ENCODE measurements at regions not wholly inside any gene's neighbourhood (a gene's known extent, or its start where the extent isn't known, plus 50 kb on each side); places are given as distances from the start of the nearest gene placed in this dataset.

DNA sequence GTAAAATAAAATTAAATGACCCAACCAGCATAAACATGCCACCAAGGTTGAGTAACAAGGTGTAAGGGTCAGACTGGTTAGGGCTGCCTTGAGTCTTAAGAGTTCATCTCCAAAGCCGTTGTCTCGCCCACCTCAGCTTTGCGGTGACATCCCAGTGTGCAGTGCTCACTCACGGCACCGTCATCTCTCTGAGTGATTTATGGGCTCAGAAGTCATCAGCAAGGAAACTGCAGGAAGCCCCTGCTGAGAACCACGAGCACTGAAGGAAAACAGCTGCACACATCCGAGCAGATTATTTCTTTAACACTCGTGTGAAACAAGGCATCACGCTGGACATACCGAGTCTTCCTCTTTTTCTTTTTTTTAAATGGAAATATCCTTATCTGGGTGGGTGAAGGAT, 411.1 kb downstream of the TRIML1 start:
- intact Hi-C loops (cut with DNase I; ENCODE audit: low total_unique reads): no loop called here
- H3K27me3 ChIP-seq: no peaks in the 10 kb centered on the region
- no peak for DNase-seq
- TF ChIP-seq, protein P1, sequence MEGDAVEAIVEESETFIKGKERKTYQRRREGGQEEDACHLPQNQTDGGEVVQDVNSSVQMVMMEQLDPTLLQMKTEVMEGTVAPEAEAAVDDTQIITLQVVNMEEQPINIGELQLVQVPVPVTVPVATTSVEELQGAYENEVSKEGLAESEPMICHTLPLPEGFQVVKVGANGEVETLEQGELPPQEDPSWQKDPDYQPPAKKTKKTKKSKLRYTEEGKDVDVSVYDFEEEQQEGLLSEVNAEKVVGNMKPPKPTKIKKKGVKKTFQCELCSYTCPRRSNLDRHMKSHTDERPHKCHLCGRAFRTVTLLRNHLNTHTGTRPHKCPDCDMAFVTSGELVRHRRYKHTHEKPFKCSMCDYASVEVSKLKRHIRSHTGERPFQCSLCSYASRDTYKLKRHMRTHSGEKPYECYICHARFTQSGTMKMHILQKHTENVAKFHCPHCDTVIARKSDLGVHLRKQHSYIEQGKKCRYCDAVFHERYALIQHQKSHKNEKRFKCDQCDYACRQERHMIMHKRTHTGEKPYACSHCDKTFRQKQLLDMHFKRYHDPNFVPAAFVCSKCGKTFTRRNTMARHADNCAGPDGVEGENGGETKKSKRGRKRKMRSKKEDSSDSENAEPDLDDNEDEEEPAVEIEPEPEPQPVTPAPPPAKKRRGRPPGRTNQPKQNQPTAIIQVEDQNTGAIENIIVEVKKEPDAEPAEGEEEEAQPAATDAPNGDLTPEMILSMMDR (IDR thresholded peaks at IDR 0.05): no peak
- no peak for TF ChIP-seq POLR2A (IDR thresholded peaks at IDR 0.05)
- H3K9me3 ChIP-seq: no peaks in the 10 kb centered on the region
- no peak overlapping the region for H3K4me3 ChIP-seq
- H3K27ac ChIP-seq: no peak overlapping the region
- H3K36me3 ChIP-seq: no peaks in the 10 kb centered on the region
- no peaks in the 10 kb centered on the region for H3K4me1 ChIP-seq

DNA sequence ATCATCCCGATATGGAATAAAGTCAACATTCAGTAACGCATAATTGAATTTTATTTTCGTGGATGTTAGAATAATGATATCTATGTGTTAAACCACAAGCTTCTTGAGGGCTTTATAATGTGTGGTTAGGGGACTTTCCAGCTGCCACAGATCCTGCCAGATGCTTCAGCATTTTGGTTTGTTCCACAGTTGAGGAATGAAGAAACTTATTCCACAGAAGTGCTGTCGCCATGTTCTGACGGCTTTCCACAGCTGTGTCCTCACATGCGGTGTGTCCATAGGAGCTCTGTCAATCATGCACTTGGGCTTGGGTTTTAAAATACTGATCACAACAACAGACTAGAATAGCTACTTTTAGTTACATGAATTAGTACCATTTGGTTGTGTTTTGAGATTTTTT, 411.9 kb downstream of the TRIML1 start:
- intact Hi-C loops (cut with DNase I; ENCODE audit: low total_unique reads): no loop called here
- Histone ChIP-seq H3K27ac (no peak overlapping the region), H3K36me3 (no peaks in the 10 kb centered on the region), H3K9me3 (no peaks in the 10 kb centered on the region), H3K27me3 (no peaks in the 10 kb centered on the region), H3K4me1 (no peaks in the 10 kb centered on the region), H3K4me3 (no peak overlapping the region)
- TF ChIP-seq POLR2A (IDR thresholded peaks at IDR 0.05): no peak
- TF ChIP-seq, protein P1 (IDR thresholded peaks at IDR 0.05): no peak
- DNase-seq: no peak

DNA sequence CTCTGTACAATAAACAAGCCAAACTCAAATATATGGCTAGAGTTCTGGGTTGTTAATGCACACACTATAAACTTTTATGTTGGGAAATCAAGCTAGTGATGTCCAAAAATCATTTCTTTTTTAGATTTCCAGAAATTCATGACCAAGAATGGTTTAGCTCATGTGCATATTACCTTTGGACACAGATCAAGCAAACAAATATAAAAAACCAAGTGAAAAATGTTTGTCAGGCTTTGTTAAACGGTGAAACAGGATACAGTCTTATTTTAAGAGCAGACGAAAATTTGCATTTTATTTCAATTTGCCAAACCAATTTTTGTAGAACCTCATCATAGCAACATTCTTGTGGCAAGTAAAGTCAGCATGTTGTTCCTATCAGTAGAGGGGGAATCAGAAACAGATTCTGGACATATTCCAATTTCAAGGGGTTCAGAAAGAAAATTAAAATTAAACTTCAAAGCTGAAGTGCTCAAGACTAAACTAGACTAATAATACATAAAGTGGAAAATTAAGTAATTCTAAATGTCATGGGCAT, 413.6 kb downstream of the TRIML1 start:
- Histone ChIP-seq H3K27me3 (no peaks in the 10 kb centered on the region), H3K9me3 (no peaks in the 10 kb centered on the region), H3K36me3 (no peaks in the 10 kb centered on the region), H3K27ac (no peak overlapping the region), H3K4me3 (no peak overlapping the region), H3K4me1 (no peaks in the 10 kb centered on the region)
- intact Hi-C loops (cut with DNase I; ENCODE audit: low total_unique reads): no loop called here
- DNase-seq: no peak
- TF ChIP-seq POLR2A (IDR thresholded peaks at IDR 0.05): no peak
- TF ChIP-seq, protein P1 (IDR thresholded peaks at IDR 0.05): no peak

DNA sequence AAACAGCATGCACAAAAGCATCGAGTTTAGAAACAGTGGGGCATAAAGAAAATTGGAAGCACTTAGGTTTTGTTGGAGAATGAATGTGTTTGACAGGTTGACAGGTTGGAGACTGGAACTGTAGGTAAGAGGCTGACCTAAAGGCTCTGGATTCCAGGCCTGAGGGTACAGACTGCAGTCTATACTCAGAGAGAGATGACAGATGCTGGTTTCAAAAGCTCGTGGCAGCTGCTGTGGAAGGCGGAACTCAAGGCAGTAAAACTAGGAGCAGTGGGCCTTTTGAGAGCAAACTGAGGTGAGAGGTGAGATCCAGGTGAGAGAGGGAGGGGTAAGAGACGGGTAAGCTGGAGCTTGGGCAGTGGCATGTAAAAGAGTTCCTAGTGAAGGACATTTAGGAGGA, 415.2 kb downstream of the TRIML1 start:
- Histone ChIP-seq H3K27me3 (no peaks in the 10 kb centered on the region), H3K4me3 (no peak overlapping the region), H3K36me3 (no peaks in the 10 kb centered on the region), H3K27ac (no peak overlapping the region), H3K9me3 (no peaks in the 10 kb centered on the region), H3K4me1 (no peaks in the 10 kb centered on the region)
- no peak for DNase-seq
- TF ChIP-seq, protein P1 (IDR thresholded peaks at IDR 0.05): no peak
- no peak for TF ChIP-seq POLR2A (IDR thresholded peaks at IDR 0.05)
- intact Hi-C loops (cut with DNase I; ENCODE audit: low total_unique reads): no loop called here

DNA sequence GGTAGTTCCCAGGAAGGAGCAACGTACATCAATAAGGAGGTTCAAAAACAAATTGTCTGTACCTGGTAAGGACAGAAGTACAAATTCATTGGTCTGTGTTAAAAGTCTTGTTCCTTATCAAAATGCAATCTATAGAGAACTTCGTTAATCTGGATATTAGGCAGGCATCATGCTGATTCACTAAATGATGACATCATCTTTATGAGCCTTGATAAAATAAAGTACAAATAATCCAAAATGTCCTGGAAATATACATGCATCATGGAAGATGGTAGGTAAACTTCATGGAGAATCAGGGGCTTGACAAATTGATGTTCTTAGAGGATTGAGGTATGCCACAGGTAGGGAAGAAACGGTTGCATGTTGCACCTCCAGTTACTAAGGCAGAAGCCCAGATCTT, 433.9 kb downstream of the TRIML1 start:
- Histone ChIP-seq H3K36me3 (no peaks in the 10 kb centered on the region), H3K27me3 (no peaks in the 10 kb centered on the region), H3K4me1 (no peaks in the 10 kb centered on the region), H3K27ac (no peak overlapping the region), H3K4me3 (no peak overlapping the region), H3K9me3 (no peaks in the 10 kb centered on the region)
- no peak for TF ChIP-seq POLR2A (IDR thresholded peaks at IDR 0.05)
- TF ChIP-seq, protein P1 (IDR thresholded peaks at IDR 0.05): no peak
- DNase-seq: no peak
- intact Hi-C loops (cut with DNase I; ENCODE audit: low total_unique reads): no loop called here
